ENCODE measurements at regions not wholly inside any gene's neighbourhood (a gene's known extent, or its start where the extent isn't known, plus 50 kb on each side); places are given as distances from the start of the nearest gene placed in this dataset.

GRCh38 chr9:129282731-129283211 lies 104.7 kb upstream of the IER5L start:
- BruUV-seq (replicated peaks), result no TSS peak

GRCh38 chr9:129282272-129282671 lies 104.2 kb upstream of the IER5L start:
- Histone ChIP-seq H3K9me2 (replicated peaks; ENCODE audit: low read length) (no peaks in the 10 kb centered on the region), H3K4me2 (ENCODE audit: low read length) (no peak overlapping the region), H3K36me3 (ENCODE audit: low read depth, low read length) (no peaks in the 10 kb centered on the region), H3K4me3 (ENCODE audit: low read length) (no peak overlapping the region), H3K9ac (ENCODE audit: low read length) (no peak overlapping the region), H3F3A (ENCODE audit: low read length, unreplicated experiment) (no peaks in the 10 kb centered on the region), H3K9me3 (ENCODE audit: low read length) (no peaks in the 10 kb centered on the region), H2AFZ (ENCODE audit: low read length) (no peak overlapping the region), H4K20me1 (ENCODE audit: low read length) (no peaks in the 10 kb centered on the region), H3K79me2 (ENCODE audit: low read length) (no peaks in the 10 kb centered on the region), H3K27me3 (ENCODE audit: low read length) (no peaks in the 10 kb centered on the region), H3K27ac (ENCODE audit: low read length) (no peak overlapping the region), H3K4me1 (ENCODE audit: insufficient read depth, low read length) (peaks cover 10% of the 10 kb centered on the region)
- no TSS peak for BruUV-seq (replicated peaks)
- DNase-seq (no peak), ATAC-seq (no peak)
- ChIA-PET CTCF (no interaction called here), POLR2A (ENCODE audit: unreplicated experiment) (no interaction called here)
- intact Hi-C loops (cut with micrococcal nuclease), result no loop called here
- TF ChIP-seq EZH2 (IDR thresholded peaks at IDR 0.05; ENCODE audit: low read length, unreplicated experiment) (no peak), CTCF (conservative IDR thresholded peaks at IDR 0.05; ENCODE audit: low read depth, low read length) (no peak), EZH2phosphoT487 (IDR thresholded peaks at IDR 0.05; ENCODE audit: borderline replicate concordance, low read length) (no peak)

More at GRCh38 chr9:129282731-129283211, 104.7 kb upstream of the IER5L start:
- CTCF ChIA-PET, result no interaction called here
- Histone ChIP-seq H3F3A (ENCODE audit: low read length, unreplicated experiment) (no peaks in the 10 kb centered on the region), H3K27ac (ENCODE audit: low read length) (no peak overlapping the region), H3K9me3 (ENCODE audit: low read length) (no peaks in the 10 kb centered on the region), H3K27me3 (ENCODE audit: low read length) (no peaks in the 10 kb centered on the region), H3K9ac (ENCODE audit: low read length) (no peak overlapping the region), H3K9me2 (replicated peaks; ENCODE audit: low read length) (no peaks in the 10 kb centered on the region), H4K20me1 (ENCODE audit: low read length) (no peaks in the 10 kb centered on the region), H3K4me2 (ENCODE audit: low read length) (no peak overlapping the region), H3K4me3 (ENCODE audit: low read length) (no peak overlapping the region), H3K4me1 (ENCODE audit: insufficient read depth, low read length) (peaks cover 10% of the 10 kb centered on the region), H2AFZ (ENCODE audit: low read length) (no peak overlapping the region), H3K36me3 (ENCODE audit: low read depth, low read length) (no peaks in the 10 kb centered on the region), H3K79me2 (ENCODE audit: low read length) (no peaks in the 10 kb centered on the region)
- TF ChIP-seq EZH2phosphoT487 (IDR thresholded peaks at IDR 0.05; ENCODE audit: borderline replicate concordance, low read length) (no peak), CTCF (conservative IDR thresholded peaks at IDR 0.05; ENCODE audit: low read depth, low read length) (no peak)
- POLR2A ChIA-PET (ENCODE audit: unreplicated experiment), result no interaction called here
- intact Hi-C loops (cut with micrococcal nuclease), result no loop called here
- ATAC-seq (no peak), DNase-seq (no peak)

DNA sequence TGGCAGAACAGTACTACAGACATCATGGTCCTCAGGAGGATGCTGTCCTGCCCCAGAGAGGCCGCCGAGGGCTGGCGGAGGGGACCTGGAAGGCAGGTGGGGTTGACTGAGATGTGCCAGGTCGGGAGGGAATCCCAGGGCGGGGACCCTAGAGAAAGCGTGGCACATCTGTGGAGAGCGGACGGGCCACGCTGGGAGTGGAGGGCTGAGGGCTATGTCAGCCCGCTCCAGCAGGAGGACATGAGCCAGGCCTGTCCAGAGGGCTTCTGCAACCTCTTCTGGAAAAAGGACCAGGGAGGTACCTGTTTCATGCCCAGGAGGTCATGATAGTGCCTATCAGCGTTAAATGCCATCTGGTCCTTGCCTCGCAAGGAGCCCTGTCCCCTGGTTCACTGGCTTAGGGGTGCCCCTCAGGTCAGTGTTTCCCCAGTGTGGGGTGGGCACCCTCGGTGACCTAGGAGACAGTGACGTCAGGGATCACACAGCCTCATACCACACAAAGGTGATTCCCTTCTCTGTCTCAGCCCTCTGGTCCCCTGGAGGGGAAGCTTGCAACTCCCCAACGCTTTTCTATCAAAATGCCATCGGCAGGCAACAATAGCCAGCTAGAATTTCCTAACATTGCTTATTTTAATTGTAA lies 103.6 kb upstream of the IER5L start:
- POLR2A ChIA-PET (ENCODE audit: unreplicated experiment), result no interaction called here
- intact Hi-C loops (cut with micrococcal nuclease), result no loop called here
- H3K27ac ChIP-seq (ENCODE audit: low read length), result no peak overlapping the region

More for the DNA sequence above, 103.6 kb upstream of the IER5L start:
- BruUV-seq (replicated peaks), result no TSS peak
- no peaks in the 10 kb centered on the region for H3K36me3 ChIP-seq (ENCODE audit: low read depth, low read length)
- no peak for ATAC-seq
- H2AFZ ChIP-seq (ENCODE audit: low read length), result no peak overlapping the region
- H3K9me2 ChIP-seq (replicated peaks; ENCODE audit: low read length), result no peaks in the 10 kb centered on the region
- H3K79me2 ChIP-seq (ENCODE audit: low read length), result no peaks in the 10 kb centered on the region
- no peaks in the 10 kb centered on the region for H3K9me3 ChIP-seq (ENCODE audit: low read length)
- no peak overlapping the region for H3K4me3 ChIP-seq (ENCODE audit: low read length)
- no peaks in the 10 kb centered on the region for H4K20me1 ChIP-seq (ENCODE audit: low read length)
- TF ChIP-seq EZH2phosphoT487 (IDR thresholded peaks at IDR 0.05; ENCODE audit: borderline replicate concordance, low read length), result no peak
- TF ChIP-seq EZH2 (IDR thresholded peaks at IDR 0.05; ENCODE audit: low read length, unreplicated experiment), result no peak
- no peak for TF ChIP-seq CTCF (conservative IDR thresholded peaks at IDR 0.05; ENCODE audit: low read depth, low read length)
- peaks cover 10% of the 10 kb centered on the region for H3K4me1 ChIP-seq (ENCODE audit: insufficient read depth, low read length)
- H3F3A ChIP-seq (ENCODE audit: low read length, unreplicated experiment), result no peaks in the 10 kb centered on the region
- no peak overlapping the region for H3K4me2 ChIP-seq (ENCODE audit: low read length)
- CTCF ChIA-PET, result no interaction called here
- no peaks in the 10 kb centered on the region for H3K27me3 ChIP-seq (ENCODE audit: low read length)
- no peak overlapping the region for H3K9ac ChIP-seq (ENCODE audit: low read length)
- no peak for DNase-seq

Measured in PC-3 (cell line).